ENCODE measurements at regions not wholly inside any gene's neighbourhood (a gene's known extent, or its start where the extent isn't known, plus 50 kb on each side); places are given as distances from the start of the nearest gene placed in this dataset.

GRCh38 chr3:66744521-66744920 is 243.7 kb upstream of the LRIG1 start:
- H3K27ac Mint-ChIP-seq: no peak overlapping the region
- H3K27me3 Mint-ChIP-seq: no peaks in the 10 kb centered on the region
- no peaks in the 10 kb centered on the region for H3K36me3 Mint-ChIP-seq (ENCODE audit: low read depth)
- H3K4me3 Mint-ChIP-seq: no peak overlapping the region
- CTCF ChIA-PET: no interaction called here
- POLR2A ChIA-PET: no interaction called here
- DNase-seq: no peak
- no peaks in the 10 kb centered on the region for H3K4me1 Mint-ChIP-seq
- H3K9me3 Mint-ChIP-seq: no peaks in the 10 kb centered on the region

GRCh38 chr3:66744986-66745385 is 244.2 kb upstream of the LRIG1 start:
- H3K27me3 Mint-ChIP-seq: no peaks in the 10 kb centered on the region
- POLR2A ChIA-PET: no interaction called here
- no peak for DNase-seq
- H3K27ac Mint-ChIP-seq: no peak overlapping the region
- H3K4me3 Mint-ChIP-seq: no peak overlapping the region
- H3K9me3 Mint-ChIP-seq: no peaks in the 10 kb centered on the region
- CTCF ChIA-PET: no interaction called here
- H3K4me1 Mint-ChIP-seq: no peaks in the 10 kb centered on the region
- no peaks in the 10 kb centered on the region for H3K36me3 Mint-ChIP-seq (ENCODE audit: low read depth)

GRCh38 chr3:66747261-66747660 is 246.4 kb upstream of the LRIG1 start:
- DNase-seq: no peak
- CTCF ChIA-PET: no interaction called here
- Mint-ChIP-seq H3K4me1 (no peaks in the 10 kb centered on the region), H3K9me3 (no peaks in the 10 kb centered on the region), H3K27me3 (peaks cover 5% of the 10 kb centered on the region), H3K27ac (no peak overlapping the region), H3K4me3 (no peak overlapping the region), H3K36me3 (ENCODE audit: low read depth) (no peaks in the 10 kb centered on the region)
- POLR2A ChIA-PET: no interaction called here

GRCh38 chr3:66747696-66748095 is 246.9 kb upstream of the LRIG1 start:
- H3K36me3 Mint-ChIP-seq (ENCODE audit: low read depth): no peaks in the 10 kb centered on the region

GRCh38 chr3:66748175-66748876 is 247.5 kb upstream of the LRIG1 start:
- no peaks in the 10 kb centered on the region for H3K4me1 Mint-ChIP-seq
- CTCF ChIA-PET: no interaction called here
- no peaks in the 10 kb centered on the region for H3K36me3 Mint-ChIP-seq (ENCODE audit: low read depth)
- DNase-seq: no peak
- POLR2A ChIA-PET: no interaction called here
- no peak overlapping the region for H3K4me3 Mint-ChIP-seq
- H3K27ac Mint-ChIP-seq: no peak overlapping the region
- H3K27me3 Mint-ChIP-seq: peaks cover 5% of the 10 kb centered on the region
- no peaks in the 10 kb centered on the region for H3K9me3 Mint-ChIP-seq

More at GRCh38 chr3:66747696-66748095, 246.9 kb upstream of the LRIG1 start:
- POLR2A ChIA-PET: no interaction called here
- CTCF ChIA-PET: no interaction called here
- DNase-seq: no peak
- Mint-ChIP-seq H3K27ac (no peak overlapping the region), H3K4me1 (no peaks in the 10 kb centered on the region), H3K27me3 (peaks cover 5% of the 10 kb centered on the region), H3K4me3 (no peak overlapping the region), H3K9me3 (no peaks in the 10 kb centered on the region)

GRCh38 chr3:66751842-66752241 is 246.3 kb upstream of the KBTBD8 start:
- H3K36me3 Mint-ChIP-seq (ENCODE audit: low read depth): no peaks in the 10 kb centered on the region
- POLR2A ChIA-PET: no interaction called here

GRCh38 chr3:66753670-66754069 is 244.4 kb upstream of the KBTBD8 start:
- DNase-seq: no peak
- H3K27me3 Mint-ChIP-seq: peaks cover 5% of the 10 kb centered on the region
- CTCF ChIA-PET: no interaction called here

More at GRCh38 chr3:66751842-66752241, 246.3 kb upstream of the KBTBD8 start:
- CTCF ChIA-PET: no interaction called here
- peaks cover 5% of the 10 kb centered on the region for H3K27me3 Mint-ChIP-seq
- DNase-seq: no peak
- no peaks in the 10 kb centered on the region for H3K4me1 Mint-ChIP-seq
- no peak overlapping the region for H3K27ac Mint-ChIP-seq
- H3K9me3 Mint-ChIP-seq: no peaks in the 10 kb centered on the region
- no peak overlapping the region for H3K4me3 Mint-ChIP-seq

GRCh38 chr3:66754613-66755012 is 243.5 kb upstream of the KBTBD8 start:
- POLR2A ChIA-PET: interaction anchor here (0.5 kb wide), 1 partner anchor 337 kb away, joined by 3 read pairs; no protein-coding TSS in a partner anchor
- Mint-ChIP-seq H3K36me3 (ENCODE audit: low read depth) (no peaks in the 10 kb centered on the region), H3K4me3 (no peak overlapping the region), H3K27me3 (peaks cover 5% of the 10 kb centered on the region), H3K4me1 (no peaks in the 10 kb centered on the region), H3K27ac (no peak overlapping the region), H3K9me3 (no peaks in the 10 kb centered on the region)
- CTCF ChIA-PET: no interaction called here
- DNase-seq: no peak

More at GRCh38 chr3:66753670-66754069, 244.4 kb upstream of the KBTBD8 start:
- Mint-ChIP-seq H3K9me3 (no peaks in the 10 kb centered on the region), H3K4me3 (no peak overlapping the region), H3K27ac (no peak overlapping the region), H3K4me1 (no peaks in the 10 kb centered on the region), H3K36me3 (ENCODE audit: low read depth) (no peaks in the 10 kb centered on the region)
- POLR2A ChIA-PET: no interaction called here

GRCh38 chr3:66755924-66756323 is 242.2 kb upstream of the KBTBD8 start:
- H3K4me1 Mint-ChIP-seq: no peaks in the 10 kb centered on the region
- H3K36me3 Mint-ChIP-seq (ENCODE audit: low read depth): no peaks in the 10 kb centered on the region
- H3K9me3 Mint-ChIP-seq: no peaks in the 10 kb centered on the region
- CTCF ChIA-PET: no interaction called here
- no peak for DNase-seq
- POLR2A ChIA-PET: no interaction called here
- no peak overlapping the region for H3K4me3 Mint-ChIP-seq
- peaks cover 3% of the 10 kb centered on the region for H3K27me3 Mint-ChIP-seq
- H3K27ac Mint-ChIP-seq: no peak overlapping the region

- POLR2A ChIA-PET: no interaction called here
- no peaks in the 10 kb centered on the region for H3K4me1 Mint-ChIP-seq
- peaks cover 2% of the 10 kb centered on the region for H3K27me3 Mint-ChIP-seq
- CTCF ChIA-PET: no interaction called here
- H3K4me3 Mint-ChIP-seq: no peak overlapping the region
- no peaks in the 10 kb centered on the region for H3K9me3 Mint-ChIP-seq
- no peak for DNase-seq
- H3K27ac Mint-ChIP-seq: no peak overlapping the region
- H3K36me3 Mint-ChIP-seq (ENCODE audit: low read depth): no peaks in the 10 kb centered on the region
Measured at GRCh38 chr3:66756468-66757036, 241.6 kb upstream of the KBTBD8 start.

GRCh38 chr3:66761093-66761780 is 236.9 kb upstream of the KBTBD8 start:
- H3K4me3 Mint-ChIP-seq: no peak overlapping the region
- no peak for DNase-seq
- no peaks in the 10 kb centered on the region for H3K36me3 Mint-ChIP-seq (ENCODE audit: low read depth)
- H3K27ac Mint-ChIP-seq: no peak overlapping the region
- CTCF ChIA-PET: no interaction called here
- POLR2A ChIA-PET: no interaction called here
- no peaks in the 10 kb centered on the region for H3K27me3 Mint-ChIP-seq
- no peaks in the 10 kb centered on the region for H3K9me3 Mint-ChIP-seq
- no peaks in the 10 kb centered on the region for H3K4me1 Mint-ChIP-seq

- no peak overlapping the region for H3K4me3 Mint-ChIP-seq
- CTCF ChIA-PET: no interaction called here
- POLR2A ChIA-PET: no interaction called here
- DNase-seq: no peak
- no peaks in the 10 kb centered on the region for H3K36me3 Mint-ChIP-seq (ENCODE audit: low read depth)
- no peaks in the 10 kb centered on the region for H3K9me3 Mint-ChIP-seq
- H3K27ac Mint-ChIP-seq: no peak overlapping the region
- no peaks in the 10 kb centered on the region for H3K4me1 Mint-ChIP-seq
- peaks cover 4% of the 10 kb centered on the region for H3K27me3 Mint-ChIP-seq
Measured at GRCh38 chr3:66762916-66763693, 235.0 kb upstream of the KBTBD8 start.

- POLR2A ChIA-PET: no interaction called here
- no peaks in the 10 kb centered on the region for H3K9me3 Mint-ChIP-seq
- H3K4me3 Mint-ChIP-seq: no peak overlapping the region
- no peaks in the 10 kb centered on the region for H3K36me3 Mint-ChIP-seq (ENCODE audit: low read depth)
- DNase-seq: no peak
- H3K4me1 Mint-ChIP-seq: peaks cover 4% of the 10 kb centered on the region
- CTCF ChIA-PET: no interaction called here
- no peak overlapping the region for H3K27ac Mint-ChIP-seq
- H3K27me3 Mint-ChIP-seq: no peaks in the 10 kb centered on the region
Measured at GRCh38 chr3:66778107-66778506, 220.0 kb upstream of the KBTBD8 start.

All from activated CD4-positive, alpha-beta memory T cell treated with anti-CD3 and anti-CD28 coated beads, Interleukin-2, amount 10 ng/mL, durations not matched to agents 7 days and 5 days (primary cell).